ENCODE measurements at regions not wholly inside any gene's neighbourhood (a gene's known extent, or its start where the extent isn't known, plus 50 kb on each side); places are given as distances from the start of the nearest gene placed in this dataset.
A peak's percentile ranks its signal among the peaks of the same experiment; 100 is the strongest.

DNA sequence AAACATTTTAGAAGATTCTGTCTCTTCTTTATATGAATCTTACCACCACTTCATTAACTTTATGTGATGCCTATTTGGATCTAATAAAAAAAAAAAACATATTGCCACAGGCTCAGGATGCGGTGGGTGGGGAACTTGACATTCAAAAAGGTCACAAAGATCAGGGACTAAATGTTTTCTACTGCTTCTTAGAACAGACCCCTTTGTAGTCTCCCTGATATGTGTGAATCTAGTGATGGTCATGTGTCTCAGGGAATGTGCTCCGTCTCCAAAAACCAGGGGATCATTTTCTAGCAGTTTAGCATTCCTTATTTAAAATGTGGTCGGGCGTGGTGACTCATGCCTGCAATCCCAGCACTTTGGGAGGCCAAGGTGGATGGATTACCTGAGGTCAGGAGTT lies 807.8 kb upstream of the CHAC2 start (continued):
- TF ChIP-seq RAD51 (IDR thresholded peaks at IDR 0.05) (no peak), STAT1 (conservative IDR thresholded peaks at IDR 0.05) (no peak)

GRCh38 chr2:52956766-52957165 lies 810.8 kb upstream of the CHAC2 start:
- Histone ChIP-seq H2AFZ (ENCODE audit: control insufficient read depth, low read depth, low read length) (no peak overlapping the region), H3K27ac (ENCODE audit: control insufficient read depth, insufficient read depth) (no peak overlapping the region), H3K9ac (ENCODE audit: control insufficient read depth, insufficient read depth, low read length) (no peak overlapping the region), H3K4me3 (no peak overlapping the region), H3K4me2 (ENCODE audit: control insufficient read depth, insufficient read depth) (no peak overlapping the region), H3K4me1 (ENCODE audit: control insufficient read depth, insufficient read depth, low read length) (no peaks in the 10 kb centered on the region), H3K9me3 (replicated peaks; ENCODE audit: control insufficient read depth, insufficient read depth, low read length) (no peaks in the 10 kb centered on the region), H3K36me3 (ENCODE audit: control insufficient read depth in 2 of 2, insufficient read depth in 2 of 2, low read length in 1 of 2) (no peaks in the 10 kb centered on the region), H4K20me1 (ENCODE audit: control insufficient read depth, insufficient read depth) (no peaks in the 10 kb centered on the region), H3K27me3 (replicated peaks in 1 of 2; ENCODE audit: control insufficient read depth in 2 of 2, insufficient read depth in 2 of 2, low read length in 1 of 2) (no peaks in the 10 kb centered on the region), H3K79me2 (ENCODE audit: control insufficient read depth, insufficient read depth, low read length) (no peaks in the 10 kb centered on the region)
- DNase-seq (ENCODE audit: low read depth, low spot score) (no peak), ATAC-seq (no peak), FAIRE-seq (no peak)
- TF ChIP-seq ESRRA (IDR thresholded peaks at IDR 0.05; ENCODE audit: low read length), result no peak
- TF ChIP-seq, protein P1, sequence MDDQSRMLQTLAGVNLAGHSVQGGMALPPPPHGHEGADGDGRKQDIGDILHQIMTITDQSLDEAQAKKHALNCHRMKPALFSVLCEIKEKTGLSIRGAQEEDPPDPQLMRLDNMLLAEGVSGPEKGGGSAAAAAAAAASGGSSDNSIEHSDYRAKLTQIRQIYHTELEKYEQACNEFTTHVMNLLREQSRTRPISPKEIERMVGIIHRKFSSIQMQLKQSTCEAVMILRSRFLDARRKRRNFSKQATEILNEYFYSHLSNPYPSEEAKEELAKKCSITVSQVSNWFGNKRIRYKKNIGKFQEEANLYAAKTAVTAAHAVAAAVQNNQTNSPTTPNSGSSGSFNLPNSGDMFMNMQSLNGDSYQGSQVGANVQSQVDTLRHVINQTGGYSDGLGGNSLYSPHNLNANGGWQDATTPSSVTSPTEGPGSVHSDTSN (IDR thresholded peaks at IDR 0.05; ENCODE audit: insufficient replicate concordance, low read depth, low read length), result no peak
- TF ChIP-seq IKZF2 (IDR thresholded peaks at IDR 0.05), result no peak
- peak; percentile 24; the same call in 1 of the 2 replicates for TF ChIP-seq SMC3 (IDR thresholded peaks at IDR 0.05; ENCODE audit: borderline replicate concordance, low read length)
- 0 out of 2 replicates have a peak, but pooled peaks have one; percentile 13 for TF ChIP-seq RAD21 (IDR thresholded peaks at IDR 0.05; ENCODE audit: insufficient read depth, low read depth, low read length)
- ChIA-PET SMC1A (ENCODE audit: uncharacterized antibody, unreplicated experiment) (interaction anchor here (0.8 kb wide), 1 partner anchor 147 kb away, joined by 3 read pairs; no protein-coding TSS in a partner anchor), POLR2A (no interaction called here), CTCF (interaction anchor here (1.0 to 1.8 kb wide), 2 partner anchors 119 to 146 kb away, joined by 3 to 6 read pairs; no protein-coding TSS in a partner anchor), RAD21 (ENCODE audit: unreplicated experiment) (interaction anchor here (1.2 kb wide), 1 partner anchor 146 kb away, joined by 5 read pairs; no protein-coding TSS in a partner anchor)
- no TSS peak for BruUV-seq (replicated peaks)
- intact Hi-C loops (cut with micrococcal nuclease; ENCODE audit: unreplicated experiment), result loop anchor here (2.0 kb wide), 1 partner anchor 146 kb away; no protein-coding TSS in a partner anchor
- WGBS (ENCODE audit: insufficient coverage, insufficient replicate concordance, low lambda C conversion rate, missing lambda C conversion rate), result 0% methylated on average over 1 of the region's 1 CpG
- in situ Hi-C loops (cut with MboI), result no loop called here
